ENCODE measurements at regions not wholly inside any gene's neighbourhood (a gene's known extent, or its start where the extent isn't known, plus 50 kb on each side); places are given as distances from the start of the nearest gene placed in this dataset.

DNA sequence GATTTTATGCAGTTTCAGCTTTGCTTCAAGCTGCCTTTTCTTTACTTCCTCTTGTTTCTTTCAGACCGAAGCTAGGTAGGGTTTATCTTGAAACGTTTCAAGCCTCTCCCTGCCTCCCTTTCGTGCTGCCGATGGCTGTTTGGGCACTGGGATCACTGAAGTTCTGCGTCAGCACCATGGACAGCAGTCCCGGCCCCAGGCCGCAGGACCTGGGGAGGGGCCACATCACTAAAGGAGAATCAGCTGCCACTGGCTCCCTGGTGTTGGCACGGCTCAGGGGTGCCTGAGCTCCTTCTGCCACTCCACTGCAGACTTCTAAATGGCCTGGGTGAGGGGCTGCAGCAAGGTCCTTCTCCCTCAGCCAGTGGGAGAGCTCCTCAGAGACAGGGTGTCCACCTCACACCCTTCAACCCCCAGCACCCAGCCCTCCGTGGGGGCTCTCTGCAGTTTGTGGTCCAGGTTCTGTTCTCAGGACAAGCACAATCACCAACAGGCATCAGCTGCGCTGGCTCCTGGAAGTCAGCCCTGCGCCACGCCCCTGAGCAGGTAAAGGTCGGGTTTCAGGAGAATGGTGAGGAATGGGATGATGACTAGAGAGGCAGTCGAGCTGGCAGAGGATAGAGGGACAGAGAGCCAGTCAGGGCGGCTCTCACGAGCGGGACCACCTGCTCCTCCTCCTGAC is 387.2 kb downstream of the TCERG1L start:
- H3K9me3 Mint-ChIP-seq, result no peaks in the 10 kb centered on the region
- no peak overlapping the region for H3K27ac Mint-ChIP-seq
- ATAC-seq (replicated peaks in 1 of 4) (no peak), DNase-seq (no peak)
- no peaks in the 10 kb centered on the region for H3K36me3 Mint-ChIP-seq
- ChIA-PET CTCF (no interaction called here), POLR2A (no interaction called here)
- no peak overlapping the region for H3K4me3 Mint-ChIP-seq
- Histone ChIP-seq H3K4me1 (ENCODE audit: control insufficient read depth in 1 of 2, extremely low read depth in 1 of 2, insufficient read depth in 2 of 2, low read length in 2 of 2) (no peaks in the 10 kb centered on the region), H3K27me3 (replicated peaks in 1 of 2; ENCODE audit: control insufficient read depth in 2 of 2, extremely low read depth in 1 of 2, insufficient read depth in 2 of 2, low read length in 1 of 2) (peaks cover 0 to 2% of the 10 kb centered on the region in 2 experiments), H3K9me3 (no peaks in the 10 kb centered on the region), H3K4me3 (ENCODE audit: control insufficient read depth in 1 of 2, extremely low read depth in 1 of 2, low read length in 1 of 2) (no peak overlapping the region), H3K27ac (ENCODE audit: low read length) (no peak overlapping the region), H3K36me3 (ENCODE audit: control insufficient read depth in 2 of 2, extremely low read depth in 1 of 2, insufficient read depth in 1 of 2, low read length in 1 of 2) (no peaks in the 10 kb centered on the region)
- H3K4me1 Mint-ChIP-seq, result no peaks in the 10 kb centered on the region
- 46% methylated on average over 12 of the region's 17 CpGs for WGBS (ENCODE audit: insufficient coverage)
- no peaks in the 10 kb centered on the region for H3K27me3 Mint-ChIP-seq

DNA sequence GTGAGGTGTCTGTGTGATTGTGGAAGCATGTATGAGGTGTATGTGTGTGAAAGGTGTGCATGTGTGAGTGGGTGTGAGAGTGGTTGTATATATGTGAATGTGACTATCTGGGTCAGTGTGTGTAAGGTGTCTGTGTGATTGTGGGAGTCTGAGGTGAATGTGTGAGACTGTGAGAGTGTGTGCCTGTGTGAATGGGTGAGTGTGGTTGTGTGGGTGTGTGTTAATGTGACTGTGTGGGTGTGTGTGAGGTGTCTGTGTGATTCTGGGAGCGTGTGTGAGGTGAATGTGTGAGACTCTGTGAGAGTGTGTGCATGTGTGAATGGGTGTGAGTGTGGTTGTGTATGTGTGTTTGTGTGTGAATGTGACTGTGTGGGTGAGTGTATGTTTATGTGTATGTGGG is 385.1 kb downstream of the TCERG1L start:
- Mint-ChIP-seq H3K27me3 (peaks cover 0 to 3% of the 10 kb centered on the region in 2 donors), H3K4me3 (no peak overlapping the region), H3K36me3 (no peaks in the 10 kb centered on the region), H3K9me3 (peaks cover 0 to 3% (median 0%) of the 10 kb centered on the region in 3 donors), H3K4me1 (no peaks in the 10 kb centered on the region), H3K27ac (no peak overlapping the region)
- ChIA-PET POLR2A (no interaction called here), CTCF (no interaction called here)
- 69% methylated on average over 1 of the region's 1 CpG for WGBS (ENCODE audit: insufficient coverage)
- Histone ChIP-seq H3K4me3 (ENCODE audit: control insufficient read depth in 1 of 2, extremely low read depth in 1 of 2, low read length in 1 of 2) (no peak overlapping the region), H3K27me3 (replicated peaks in 1 of 2; ENCODE audit: control insufficient read depth in 2 of 2, extremely low read depth in 1 of 2, insufficient read depth in 2 of 2, low read length in 1 of 2) (peaks cover 0 to 2% of the 10 kb centered on the region in 2 experiments), H3K9me3 (no peaks in the 10 kb centered on the region), H3K4me1 (ENCODE audit: control insufficient read depth in 1 of 2, extremely low read depth in 1 of 2, insufficient read depth in 2 of 2, low read length in 2 of 2) (no peaks in the 10 kb centered on the region), H3K27ac (ENCODE audit: low read length) (no peak overlapping the region), H3K36me3 (ENCODE audit: control insufficient read depth in 2 of 2, extremely low read depth in 1 of 2, insufficient read depth in 1 of 2, low read length in 1 of 2) (no peaks in the 10 kb centered on the region)
- DNase-seq, result no peak
- no peak for ATAC-seq (replicated peaks in 1 of 4)

- H3K36me3 Mint-ChIP-seq, result no peaks in the 10 kb centered on the region
Measured at GRCh38 chr10:130927157-130927556, 384.4 kb downstream of the TCERG1L start.

GRCh38 chr10:130928306-130928705 is 383.2 kb downstream of the TCERG1L start:
- Mint-ChIP-seq H3K9me3 (peaks cover 0 to 3% (median 0%) of the 10 kb centered on the region in 3 donors), H3K27me3 (peaks cover 0 to 4% of the 10 kb centered on the region in 2 donors), H3K27ac (no peak overlapping the region), H3K4me3 (no peak overlapping the region), H3K4me1 (no peaks in the 10 kb centered on the region), H3K36me3 (no peaks in the 10 kb centered on the region)
- no peaks in the 10 kb centered on the region for H3K36me3 ChIP-seq (ENCODE audit: control insufficient read depth in 2 of 2, extremely low read depth in 1 of 2, insufficient read depth in 1 of 2, low read length in 1 of 2)
- ChIA-PET POLR2A (no interaction called here), CTCF (no interaction called here)
- no peak overlapping the region for H3K27ac ChIP-seq (ENCODE audit: low read length)
- 31% methylated on average over 3 of the region's 3 CpGs for WGBS (ENCODE audit: insufficient coverage)
- no peak for ATAC-seq (replicated peaks in 1 of 4)
- no peaks in the 10 kb centered on the region for H3K9me3 ChIP-seq
- no peak for DNase-seq
- no peak overlapping the region for H3K4me3 ChIP-seq (ENCODE audit: control insufficient read depth in 1 of 2, extremely low read depth in 1 of 2, low read length in 1 of 2)
- peaks cover 0 to 2% of the 10 kb centered on the region in 2 experiments for H3K27me3 ChIP-seq (replicated peaks in 1 of 2; ENCODE audit: control insufficient read depth in 2 of 2, extremely low read depth in 1 of 2, insufficient read depth in 2 of 2, low read length in 1 of 2)
- no peaks in the 10 kb centered on the region for H3K4me1 ChIP-seq (ENCODE audit: control insufficient read depth in 1 of 2, extremely low read depth in 1 of 2, insufficient read depth in 2 of 2, low read length in 2 of 2)

More at GRCh38 chr10:130927157-130927556, 384.4 kb downstream of the TCERG1L start:
- ATAC-seq (replicated peaks in 1 of 4), result no peak
- 40% methylated on average over 2 of the region's 4 CpGs for WGBS (ENCODE audit: insufficient coverage)
- Histone ChIP-seq H3K36me3 (ENCODE audit: control insufficient read depth in 2 of 2, extremely low read depth in 1 of 2, insufficient read depth in 1 of 2, low read length in 1 of 2) (no peaks in the 10 kb centered on the region), H3K27me3 (replicated peaks in 1 of 2; ENCODE audit: control insufficient read depth in 2 of 2, extremely low read depth in 1 of 2, insufficient read depth in 2 of 2, low read length in 1 of 2) (peaks cover 0 to 2% of the 10 kb centered on the region in 2 experiments), H3K27ac (ENCODE audit: low read length) (no peak overlapping the region), H3K4me3 (ENCODE audit: control insufficient read depth in 1 of 2, extremely low read depth in 1 of 2, low read length in 1 of 2) (no peak overlapping the region), H3K4me1 (ENCODE audit: control insufficient read depth in 1 of 2, extremely low read depth in 1 of 2, insufficient read depth in 2 of 2, low read length in 2 of 2) (no peaks in the 10 kb centered on the region), H3K9me3 (no peaks in the 10 kb centered on the region)
- no peaks in the 10 kb centered on the region for H3K4me1 Mint-ChIP-seq
- ChIA-PET CTCF (no interaction called here), POLR2A (no interaction called here)
- no peak for DNase-seq
- H3K9me3 Mint-ChIP-seq, result peaks cover 0 to 3% (median 0%) of the 10 kb centered on the region in 3 donors
- H3K27ac Mint-ChIP-seq, result no peak overlapping the region
- peaks cover 0 to 3% of the 10 kb centered on the region in 2 donors for H3K27me3 Mint-ChIP-seq
- no peak overlapping the region for H3K4me3 Mint-ChIP-seq

DNA sequence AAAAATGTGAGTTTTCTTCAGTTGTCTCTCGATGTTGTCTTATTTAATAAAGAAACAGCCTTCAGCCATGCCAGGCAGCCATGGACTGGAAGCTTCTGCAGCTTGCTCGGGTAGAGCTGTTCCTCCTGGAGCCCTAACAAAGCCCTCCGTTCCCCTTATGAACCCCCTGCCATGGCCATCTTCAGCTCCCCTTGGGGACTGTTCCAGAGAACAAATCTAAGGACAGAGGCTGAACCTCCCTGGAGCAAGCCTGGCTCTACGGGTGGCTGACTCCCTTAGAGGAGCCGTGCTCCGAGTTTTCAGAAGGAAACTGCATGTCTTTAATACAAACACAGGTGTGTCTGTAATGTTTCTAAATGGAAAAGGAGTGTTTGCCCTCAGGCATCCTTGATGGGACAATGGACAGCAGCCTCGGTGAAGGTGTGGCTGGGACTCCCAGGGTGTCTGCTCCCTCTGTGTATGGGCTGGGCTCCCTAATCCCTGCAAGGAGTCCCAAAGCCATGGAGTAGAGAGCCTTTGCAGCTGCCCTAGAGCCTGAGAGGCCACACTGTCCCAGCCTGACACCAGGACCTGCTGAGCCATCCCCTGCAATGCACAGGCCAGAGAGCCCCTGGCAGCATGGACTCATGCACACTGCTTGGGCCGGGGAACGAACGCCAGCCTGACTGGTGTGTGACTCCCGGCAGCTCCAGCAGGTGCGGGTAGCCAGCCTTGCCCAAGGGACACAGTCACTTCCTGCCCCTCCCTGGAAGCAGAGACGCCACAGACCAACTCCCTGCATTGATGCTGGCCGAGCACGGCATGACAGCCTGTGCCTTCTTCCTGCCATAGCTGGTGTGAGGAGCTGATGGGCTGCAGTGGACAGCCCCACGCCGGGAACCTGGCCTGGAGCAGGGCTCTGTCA is 381.8 kb downstream of the TCERG1L start:
- ChIA-PET POLR2A (no interaction called here), CTCF (no interaction called here)
- H3K27ac Mint-ChIP-seq, result no peak overlapping the region
- WGBS (ENCODE audit: insufficient coverage), result 78% methylated on average over 17 of the region's 17 CpGs
- no peaks in the 10 kb centered on the region for H3K4me1 Mint-ChIP-seq
- Histone ChIP-seq H3K36me3 (ENCODE audit: control insufficient read depth in 2 of 2, extremely low read depth in 1 of 2, insufficient read depth in 1 of 2, low read length in 1 of 2) (no peaks in the 10 kb centered on the region), H3K9me3 (no peaks in the 10 kb centered on the region), H3K4me3 (ENCODE audit: control insufficient read depth in 1 of 2, extremely low read depth in 1 of 2, low read length in 1 of 2) (no peak overlapping the region), H3K27me3 (replicated peaks in 1 of 2; ENCODE audit: control insufficient read depth in 2 of 2, extremely low read depth in 1 of 2, insufficient read depth in 2 of 2, low read length in 1 of 2) (peaks cover 2% of the 10 kb centered on the region in 2 experiments), H3K27ac (ENCODE audit: low read length) (no peak overlapping the region), H3K4me1 (ENCODE audit: control insufficient read depth in 1 of 2, extremely low read depth in 1 of 2, insufficient read depth in 2 of 2, low read length in 2 of 2) (no peaks in the 10 kb centered on the region)
- ATAC-seq (replicated peaks in 1 of 4), result no peak
- no peak for DNase-seq
- no peak overlapping the region for H3K4me3 Mint-ChIP-seq
- H3K9me3 Mint-ChIP-seq, result peaks cover 0 to 3% (median 0%) of the 10 kb centered on the region in 3 donors
- H3K36me3 Mint-ChIP-seq, result no peaks in the 10 kb centered on the region
- peaks cover 0 to 4% of the 10 kb centered on the region in 2 donors for H3K27me3 Mint-ChIP-seq

DNA sequence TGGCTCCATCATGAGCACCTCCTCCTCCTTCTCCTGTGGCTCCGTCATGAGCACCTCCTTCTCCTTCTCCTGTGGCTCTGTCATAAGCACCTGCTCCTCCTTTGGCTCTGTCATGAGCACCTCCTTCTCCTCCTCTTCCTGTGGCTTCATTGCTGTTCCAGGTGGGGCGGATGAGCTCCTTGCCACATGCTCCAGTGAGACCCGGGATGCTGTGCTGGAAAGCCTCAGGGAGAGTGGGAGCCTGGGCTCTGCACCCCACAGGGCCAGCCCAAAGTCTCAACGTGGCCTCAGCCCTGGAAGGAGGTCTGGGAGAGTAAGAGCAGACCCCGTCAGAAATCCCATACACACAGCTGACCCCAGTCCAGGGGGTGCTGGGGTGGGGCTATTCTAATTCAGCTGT is 380.7 kb downstream of the TCERG1L start:
- no peaks in the 10 kb centered on the region for H3K36me3 Mint-ChIP-seq
- H3K27ac Mint-ChIP-seq, result no peak overlapping the region
- WGBS (ENCODE audit: insufficient coverage), result 0% methylated on average over 1 of the region's 5 CpGs
- Histone ChIP-seq H3K4me3 (ENCODE audit: control insufficient read depth in 1 of 2, extremely low read depth in 1 of 2, low read length in 1 of 2) (no peak overlapping the region), H3K27me3 (replicated peaks in 1 of 2; ENCODE audit: control insufficient read depth in 2 of 2, extremely low read depth in 1 of 2, insufficient read depth in 2 of 2, low read length in 1 of 2) (peaks cover 0 to 2% of the 10 kb centered on the region in 2 experiments), H3K36me3 (ENCODE audit: control insufficient read depth in 2 of 2, extremely low read depth in 1 of 2, insufficient read depth in 1 of 2, low read length in 1 of 2) (no peaks in the 10 kb centered on the region), H3K4me1 (ENCODE audit: control insufficient read depth in 1 of 2, extremely low read depth in 1 of 2, insufficient read depth in 2 of 2, low read length in 2 of 2) (no peaks in the 10 kb centered on the region), H3K27ac (ENCODE audit: low read length) (no peak overlapping the region), H3K9me3 (no peaks in the 10 kb centered on the region)
- H3K4me1 Mint-ChIP-seq, result no peaks in the 10 kb centered on the region
- ATAC-seq (replicated peaks in 1 of 4) (no peak), DNase-seq (no peak)
- H3K9me3 Mint-ChIP-seq, result peaks cover 0 to 3% (median 0%) of the 10 kb centered on the region in 3 donors
- no peak overlapping the region for H3K4me3 Mint-ChIP-seq
- peaks cover 0 to 4% of the 10 kb centered on the region in 2 donors for H3K27me3 Mint-ChIP-seq
- CTCF ChIA-PET, result no interaction called here
- POLR2A ChIA-PET, result no interaction called here

All from T-cell (primary cell).